ENCODE measurements at regions not wholly inside any gene's neighbourhood (a gene's known extent, or its start where the extent isn't known, plus 50 kb on each side); places are given as distances from the start of the nearest gene placed in this dataset.

DNA sequence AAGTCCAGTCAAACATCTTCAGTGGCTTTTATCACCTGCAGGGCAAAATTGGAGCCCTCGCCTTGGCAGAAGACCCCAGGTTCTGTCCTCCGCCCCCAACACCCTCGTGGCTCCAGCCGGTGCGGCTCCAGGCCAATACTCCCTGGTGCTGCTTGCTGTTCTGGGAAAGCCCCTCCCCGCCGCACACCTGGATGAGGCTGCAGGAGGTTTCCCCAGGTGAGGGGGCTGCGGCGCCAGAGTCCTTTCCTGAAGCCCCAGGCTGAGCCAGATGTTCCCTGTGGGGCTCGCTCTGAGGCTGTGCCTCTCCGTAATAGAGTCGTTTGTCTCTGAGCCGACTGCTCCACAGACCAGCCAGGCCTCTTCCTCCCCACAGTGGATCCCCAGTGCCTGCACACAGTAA is 375.4 kb upstream of the IRX1 start:
- Histone ChIP-seq H3K27me3 (ENCODE audit: insufficient read depth, low read depth) (peaks cover 94% of the 10 kb centered on the region), H2AFZ (no peak overlapping the region), H4K20me1 (ENCODE audit: insufficient read depth) (no peaks in the 10 kb centered on the region), H3K4me3 (no peak overlapping the region), H3K79me2 (ENCODE audit: low read depth) (no peaks in the 10 kb centered on the region), H3F3A (ENCODE audit: insufficient read depth, low read depth) (no peaks in the 10 kb centered on the region), H3K9me3 (ENCODE audit: insufficient read depth, low read depth) (no peaks in the 10 kb centered on the region), H3K4me1 (replicated peaks; ENCODE audit: insufficient read depth) (no peaks in the 10 kb centered on the region), H3K4me2 (no peak overlapping the region), H3K9me2 (ENCODE audit: insufficient read depth) (no peaks in the 10 kb centered on the region), H3K27ac (no peak overlapping the region), H3K36me3 (ENCODE audit: low read depth) (no peaks in the 10 kb centered on the region)
- TF ChIP-seq, protein P1, sequence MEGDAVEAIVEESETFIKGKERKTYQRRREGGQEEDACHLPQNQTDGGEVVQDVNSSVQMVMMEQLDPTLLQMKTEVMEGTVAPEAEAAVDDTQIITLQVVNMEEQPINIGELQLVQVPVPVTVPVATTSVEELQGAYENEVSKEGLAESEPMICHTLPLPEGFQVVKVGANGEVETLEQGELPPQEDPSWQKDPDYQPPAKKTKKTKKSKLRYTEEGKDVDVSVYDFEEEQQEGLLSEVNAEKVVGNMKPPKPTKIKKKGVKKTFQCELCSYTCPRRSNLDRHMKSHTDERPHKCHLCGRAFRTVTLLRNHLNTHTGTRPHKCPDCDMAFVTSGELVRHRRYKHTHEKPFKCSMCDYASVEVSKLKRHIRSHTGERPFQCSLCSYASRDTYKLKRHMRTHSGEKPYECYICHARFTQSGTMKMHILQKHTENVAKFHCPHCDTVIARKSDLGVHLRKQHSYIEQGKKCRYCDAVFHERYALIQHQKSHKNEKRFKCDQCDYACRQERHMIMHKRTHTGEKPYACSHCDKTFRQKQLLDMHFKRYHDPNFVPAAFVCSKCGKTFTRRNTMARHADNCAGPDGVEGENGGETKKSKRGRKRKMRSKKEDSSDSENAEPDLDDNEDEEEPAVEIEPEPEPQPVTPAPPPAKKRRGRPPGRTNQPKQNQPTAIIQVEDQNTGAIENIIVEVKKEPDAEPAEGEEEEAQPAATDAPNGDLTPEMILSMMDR (conservative IDR thresholded peaks at IDR 0.05): no peak
- no peak for TF ChIP-seq EZH2 (IDR thresholded peaks at IDR 0.05; ENCODE audit: low read depth)
- no TSS peak for BruUV-seq (replicated peaks)
- intact Hi-C loops (cut with micrococcal nuclease; ENCODE audit: unreplicated experiment): no loop called here
- POLR2A ChIA-PET (ENCODE audit: unreplicated experiment): no interaction called here
- CTCF ChIA-PET: no interaction called here
- DNase-seq: no peak

DNA sequence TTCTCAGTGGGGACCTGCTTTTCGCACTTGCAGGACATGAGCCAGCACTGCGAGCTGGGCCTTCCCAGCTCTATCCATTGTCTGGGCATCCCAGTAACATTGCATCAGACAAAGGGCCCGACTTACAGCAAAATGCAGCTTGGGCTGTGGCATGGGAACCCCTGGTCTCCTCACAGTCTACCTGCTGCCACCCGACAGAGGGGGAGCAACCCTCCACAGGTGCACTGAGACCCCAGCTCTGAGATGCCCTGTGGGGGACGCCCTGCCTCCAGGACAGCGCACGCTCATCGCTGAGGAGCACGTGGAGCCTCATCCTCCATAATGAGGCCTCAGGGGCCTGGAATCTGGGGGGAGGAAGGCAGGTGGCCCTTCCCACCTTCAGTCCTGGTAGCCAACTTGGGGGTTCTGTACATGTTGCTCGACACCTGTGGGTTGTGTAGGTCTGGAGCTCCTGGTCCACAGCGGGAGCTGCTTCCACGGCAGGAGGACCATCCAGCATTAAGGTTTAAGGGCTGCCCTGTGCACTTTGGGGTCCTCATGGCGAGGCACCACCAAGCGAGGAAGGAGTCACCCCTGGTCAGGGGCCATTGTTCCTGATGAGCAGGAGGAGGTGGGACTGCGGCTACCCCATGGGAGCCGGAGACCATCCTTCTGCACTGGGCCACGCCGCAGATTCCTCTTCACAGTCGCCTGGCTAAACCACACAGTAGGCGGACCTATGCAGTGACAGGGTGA is 376.5 kb upstream of the IRX1 start:
- no peak overlapping the region for H3K4me2 ChIP-seq
- no peak for TF ChIP-seq EZH2 (IDR thresholded peaks at IDR 0.05; ENCODE audit: low read depth)
- TF ChIP-seq, protein P1 (conservative IDR thresholded peaks at IDR 0.05): no peak
- H2AFZ ChIP-seq: no peak overlapping the region

DNA sequence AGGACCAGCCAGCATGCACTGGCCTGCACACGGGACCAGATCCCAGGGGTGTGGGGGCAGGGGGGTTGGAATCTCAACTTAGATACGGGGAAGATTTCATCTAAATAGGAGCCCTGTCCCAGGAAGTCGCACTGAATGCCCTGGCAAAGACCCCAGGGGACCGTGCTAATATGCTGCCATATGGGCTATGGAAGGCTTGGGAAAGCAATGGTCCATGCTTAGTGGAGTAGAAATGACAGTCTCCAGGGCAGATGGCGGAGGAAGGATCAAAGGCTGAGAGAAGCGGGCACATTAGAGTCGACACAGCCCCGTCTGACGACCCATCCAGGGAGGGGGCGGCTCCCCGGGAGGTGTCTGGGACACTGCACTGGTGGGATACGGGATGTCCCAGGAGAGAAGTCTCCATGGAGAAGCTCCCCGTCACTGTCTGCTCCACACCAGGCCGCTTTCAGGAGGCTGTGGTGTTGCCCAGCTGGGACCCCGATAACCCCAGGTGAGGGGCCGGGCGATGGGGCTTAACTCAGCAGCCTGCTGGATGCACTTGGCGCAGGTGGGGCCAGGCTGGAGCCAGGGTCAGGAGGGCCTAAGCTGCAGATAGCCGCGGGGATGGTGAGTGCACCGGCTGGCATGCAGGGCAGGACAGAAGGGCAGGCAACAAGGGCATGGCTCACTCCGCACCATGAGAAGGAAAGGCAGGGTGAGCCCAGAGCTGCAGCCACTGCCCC is 377.7 kb upstream of the IRX1 start:
- Histone ChIP-seq H3K79me2 (ENCODE audit: low read depth) (no peaks in the 10 kb centered on the region), H3K4me1 (replicated peaks; ENCODE audit: insufficient read depth) (no peaks in the 10 kb centered on the region), H3K27me3 (ENCODE audit: insufficient read depth, low read depth) (peaks cover 97% of the 10 kb centered on the region), H2AFZ (no peak overlapping the region), H3K36me3 (ENCODE audit: low read depth) (no peaks in the 10 kb centered on the region), H3K27ac (no peak overlapping the region), H3F3A (ENCODE audit: insufficient read depth, low read depth) (no peaks in the 10 kb centered on the region), H3K4me3 (no peak overlapping the region), H4K20me1 (ENCODE audit: insufficient read depth) (no peaks in the 10 kb centered on the region), H3K4me2 (no peak overlapping the region), H3K9me2 (ENCODE audit: insufficient read depth) (no peaks in the 10 kb centered on the region), H3K9me3 (ENCODE audit: insufficient read depth, low read depth) (no peaks in the 10 kb centered on the region)
- POLR2A ChIA-PET (ENCODE audit: unreplicated experiment): no interaction called here
- CTCF ChIA-PET: no interaction called here
- BruUV-seq (replicated peaks): no TSS peak
- DNase-seq: no peak
- intact Hi-C loops (cut with micrococcal nuclease; ENCODE audit: unreplicated experiment): no loop called here
- no peak for TF ChIP-seq EZH2 (IDR thresholded peaks at IDR 0.05; ENCODE audit: low read depth)
- TF ChIP-seq, protein P1 (conservative IDR thresholded peaks at IDR 0.05): no peak

More for the DNA sequence above, 376.5 kb upstream of the IRX1 start:
- Histone ChIP-seq H3K27me3 (ENCODE audit: insufficient read depth, low read depth) (peaks cover 94% of the 10 kb centered on the region), H4K20me1 (ENCODE audit: insufficient read depth) (no peaks in the 10 kb centered on the region), H3K4me3 (no peak overlapping the region), H3K36me3 (ENCODE audit: low read depth) (no peaks in the 10 kb centered on the region), H3K4me1 (replicated peaks; ENCODE audit: insufficient read depth) (no peaks in the 10 kb centered on the region), H3F3A (ENCODE audit: insufficient read depth, low read depth) (no peaks in the 10 kb centered on the region), H3K27ac (no peak overlapping the region), H3K9me2 (ENCODE audit: insufficient read depth) (no peaks in the 10 kb centered on the region), H3K79me2 (ENCODE audit: low read depth) (no peaks in the 10 kb centered on the region), H3K9me3 (ENCODE audit: insufficient read depth, low read depth) (no peaks in the 10 kb centered on the region)
- no peak for DNase-seq
- POLR2A ChIA-PET (ENCODE audit: unreplicated experiment): no interaction called here
- CTCF ChIA-PET: no interaction called here
- no TSS peak for BruUV-seq (replicated peaks)
- intact Hi-C loops (cut with micrococcal nuclease; ENCODE audit: unreplicated experiment): no loop called here
